Naive thymus-derived CD4-positive, alpha-beta T cell (primary cell): ENCODE measurements at regions not wholly inside any gene's neighbourhood (a gene's known extent, or its start where the extent isn't known, plus 50 kb on each side); places are given as distances from the start of the nearest gene placed in this dataset.

ENCODE experiments used
- ATAC-seq: fragments of 150-1000 bp; cut with Tn5 transposase; 2 replicates; pipeline ENCODE4 v1.10.0; 2021; ENCODE audit warnings: mild to moderate bottlenecking, moderate library complexity
- CTCF ChIA-PET: fragments of 350-600 bp; sonication (Branson Sonifier 250); formaldehyde crosslinking; loops from one replicate; lab custom pipeline; 2021; ENCODE audit warnings: antibody characterized with exemption; lab: Charles Lee
- POLR2A ChIA-PET: fragments of 350-600 bp; sonication (Branson Sonifier 250); formaldehyde crosslinking; loops from one replicate; lab custom pipeline; 2021; ENCODE audit warnings: antibody characterized with exemption, inconsistent platforms; lab: Charles Lee
- DNase-seq, 9 donors: peaks; one replicate each; pipeline versions ENCODE4 v3.0.0 to v3.0.0-alpha.2; 2020 to 2022; ENCODE audit warnings: mixed read lengths in 1 of 9
- H3K27ac ChIP-seq: one replicate; pipeline ENCODE4 v1.7.0; 2013; ENCODE audit warnings: mild to moderate bottlenecking, low read depth, low read length, moderate library complexity
- H3K27me3 ChIP-seq, 2 donors: one replicate each; pipeline ENCODE4 v1.7.0; 2013; ENCODE audit warnings: low read length in 2 of 2, mild to moderate bottlenecking in 2 of 2, moderate library complexity in 2 of 2; ENCODE audit not compliant: control insufficient read depth in 2 of 2, insufficient read depth in 2 of 2
- H3K36me3 ChIP-seq, 3 experiments: 1 replicate in 2 of 3; 2 replicates in 1 of 3; pipeline ENCODE4 v1.7.0; 2013; ENCODE audit warnings: low read length in 3 of 3, mild to moderate bottlenecking in 3 of 3, moderate library complexity in 1 of 3; ENCODE audit not compliant: insufficient read depth in 3 of 3, control insufficient read depth in 2 of 3
- H3K4me1 ChIP-seq, 2 donors: one replicate each; pipeline ENCODE4 v1.7.0; 2013; ENCODE audit warnings: low read length in 2 of 2, mild to moderate bottlenecking in 2 of 2, moderate library complexity in 1 of 2; ENCODE audit not compliant: control insufficient read depth in 2 of 2, insufficient read depth in 2 of 2
- H3K4me3 ChIP-seq: 2 replicates; pipeline ENCODE4 v1.7.0; 2013; ENCODE audit warnings: mild to moderate bottlenecking, low read length
- H3K9me3 ChIP-seq, 3 experiments: 1 replicate in 2 of 3; 2 replicates in 1 of 3; pipeline ENCODE4 v1.7.0; 2013; ENCODE audit warnings: low read length in 3 of 3; ENCODE audit not compliant: control insufficient read depth in 2 of 3
- H3K27ac Mint-ChIP-seq, 9 donors: one replicate each; pipeline ENCODE4 v1.8.0; 2020 to 2022; ENCODE audit warnings: mixed read lengths in 9 of 9, mild to moderate bottlenecking in 8 of 9, moderate library complexity in 5 of 9, inconsistent platforms in 2 of 9
- H3K27me3 Mint-ChIP-seq, 5 donors: one replicate each; pipeline ENCODE4 v1.8.0; 2021 to 2022; ENCODE audit warnings: mixed read lengths in 5 of 5, mild to moderate bottlenecking in 1 of 5
- H3K36me3 Mint-ChIP-seq, 5 donors: one replicate each; pipeline ENCODE4 v1.8.0; 2020 to 2022; ENCODE audit warnings: mixed read lengths in 5 of 5, mild to moderate bottlenecking in 3 of 5, inconsistent platforms in 1 of 5
- H3K4me1 Mint-ChIP-seq, 7 donors: one replicate each; pipeline ENCODE4 v1.8.0; 2020 to 2022; ENCODE audit warnings: mixed read lengths in 7 of 7, mild to moderate bottlenecking in 3 of 7, inconsistent platforms in 1 of 7
- H3K4me3 Mint-ChIP-seq, 10 donors: one replicate each; pipeline ENCODE4 v1.8.0; 2020 to 2022; ENCODE audit warnings: mild to moderate bottlenecking in 10 of 10, mixed read lengths in 10 of 10, moderate library complexity in 6 of 10, inconsistent platforms in 2 of 10
- H3K9me3 Mint-ChIP-seq, 11 donors: one replicate each; pipeline ENCODE4 v1.8.0; 2020 to 2022; ENCODE audit warnings: mixed read lengths in 11 of 11, mild to moderate bottlenecking in 4 of 11, inconsistent platforms in 1 of 11, moderate library complexity in 1 of 11
- intact Hi-C, 2 donors: fragments of 100-400 bp; cut with micrococcal nuclease; formaldehyde crosslinking; loops; one replicate each; pipeline ENCODE4 v1.15.1; 2023

DNA sequence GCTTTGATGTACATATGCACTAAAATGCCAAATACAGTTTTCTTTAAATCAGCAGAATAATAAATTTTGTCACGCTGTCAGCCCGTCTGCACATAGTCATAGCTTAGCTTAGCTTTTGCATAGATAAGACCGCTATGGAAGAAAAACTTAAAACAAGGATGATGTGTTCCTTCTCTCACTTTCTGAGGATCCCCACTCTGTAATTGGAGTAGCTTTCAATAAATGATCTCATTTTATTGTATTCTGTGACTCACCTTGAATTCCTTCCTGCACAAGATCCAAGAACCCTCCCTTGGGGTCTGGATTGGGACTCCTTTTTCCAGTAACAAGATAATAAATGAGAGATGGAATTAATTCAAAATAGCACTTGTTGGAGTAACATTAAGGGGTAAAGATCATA, 186.2 kb downstream of the CDH26 start:
- no peak overlapping the region for H3K4me3 Mint-ChIP-seq
- no peaks in the 10 kb centered on the region for H3K36me3 Mint-ChIP-seq

GRCh38 chr20:60144974-60145527, 186.8 kb downstream of the CDH26 start:
- H3K36me3 ChIP-seq = no peaks in the 10 kb centered on the region
- no peaks in the 10 kb centered on the region for H3K4me1 ChIP-seq
- H3K4me3 Mint-ChIP-seq = no peak overlapping the region
- peaks cover 0 to 7% (median 0%) of the 10 kb centered on the region in 7 donors for H3K4me1 Mint-ChIP-seq
- no peak overlapping the region for H3K27ac ChIP-seq
- ChIA-PET CTCF (no interaction called here), POLR2A (no interaction called here)
- intact Hi-C loops = no loop called here
- no peak for DNase-seq
- H3K36me3 Mint-ChIP-seq = no peaks in the 10 kb centered on the region
- H3K9me3 ChIP-seq = no peaks in the 10 kb centered on the region
- peaks cover 0 to 8% (median 0%) of the 10 kb centered on the region in 5 donors for H3K27me3 Mint-ChIP-seq
- H3K9me3 Mint-ChIP-seq = peaks cover 0 to 1% (median 0%) of the 10 kb centered on the region in 11 donors
- no peak overlapping the region for H3K27ac Mint-ChIP-seq
- no peak for ATAC-seq
- H3K4me3 ChIP-seq = no peak overlapping the region
- H3K27me3 ChIP-seq = no peaks in the 10 kb centered on the region

More for the DNA sequence above, 186.2 kb downstream of the CDH26 start:
- Mint-ChIP-seq H3K27ac (no peak overlapping the region), H3K9me3 (peaks cover 0 to 1% (median 0%) of the 10 kb centered on the region in 11 donors), H3K27me3 (peaks cover 0 to 8% (median 0%) of the 10 kb centered on the region in 5 donors), H3K4me1 (peaks cover 0 to 7% (median under 1%) of the 10 kb centered on the region in 7 donors)
- DNase-seq (no peak), ATAC-seq (no peak)
- H3K4me1 ChIP-seq = no peaks in the 10 kb centered on the region
- no peaks in the 10 kb centered on the region for H3K9me3 ChIP-seq
- POLR2A ChIA-PET = no interaction called here
- H3K27me3 ChIP-seq = no peaks in the 10 kb centered on the region
- H3K4me3 ChIP-seq = no peak overlapping the region
- H3K36me3 ChIP-seq = no peaks in the 10 kb centered on the region
- intact Hi-C loops = no loop called here
- no peak overlapping the region for H3K27ac ChIP-seq
- CTCF ChIA-PET = no interaction called here

DNA sequence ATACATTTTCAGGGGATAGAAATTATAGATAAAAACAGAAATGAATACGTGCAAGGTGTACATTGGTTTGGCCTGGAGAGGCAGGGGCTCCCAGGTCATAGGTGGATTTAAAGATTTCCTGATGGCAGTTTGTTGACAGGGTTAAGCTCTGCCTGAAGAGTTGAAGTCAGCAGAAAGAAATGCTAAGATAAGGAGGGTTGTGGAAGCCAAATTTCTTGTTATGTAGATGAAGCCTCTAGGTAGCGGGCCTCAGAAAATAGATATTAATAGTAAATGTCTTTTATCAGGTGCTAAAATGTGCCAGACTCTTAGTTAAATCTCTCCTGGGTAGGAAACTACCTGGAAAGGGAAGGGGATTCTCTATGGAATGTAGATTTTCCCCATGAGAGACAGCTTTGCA, 188.8 kb downstream of the CDH26 start:
- intact Hi-C loops = no loop called here
- Mint-ChIP-seq H3K36me3 (no peaks in the 10 kb centered on the region), H3K27ac (no peak overlapping the region), H3K9me3 (peaks cover 0 to 1% (median 0%) of the 10 kb centered on the region in 11 donors), H3K27me3 (peaks cover 0 to 8% (median 0%) of the 10 kb centered on the region in 5 donors), H3K4me1 (peaks cover 0 to 7% (median 0%) of the 10 kb centered on the region in 7 donors), H3K4me3 (no peak overlapping the region)
- Histone ChIP-seq H3K9me3 (no peaks in the 10 kb centered on the region), H3K4me3 (no peak overlapping the region), H3K27me3 (no peaks in the 10 kb centered on the region), H3K36me3 (no peaks in the 10 kb centered on the region), H3K27ac (no peak overlapping the region), H3K4me1 (no peaks in the 10 kb centered on the region)
- CTCF ChIA-PET = no interaction called here
- no peak for DNase-seq
- no peak for ATAC-seq
- POLR2A ChIA-PET = no interaction called here

- H3K4me1 ChIP-seq = no peaks in the 10 kb centered on the region
- ChIA-PET CTCF (no interaction called here), POLR2A (no interaction called here)
- Mint-ChIP-seq H3K27ac (no peak overlapping the region), H3K27me3 (peaks cover 0 to 8% (median 0%) of the 10 kb centered on the region in 5 donors), H3K9me3 (peaks cover 0 to 1% (median 0%) of the 10 kb centered on the region in 11 donors), H3K4me3 (no peak overlapping the region), H3K36me3 (no peaks in the 10 kb centered on the region), H3K4me1 (peaks cover 0 to 7% (median 0%) of the 10 kb centered on the region in 7 donors)
- no peak for DNase-seq
- no peak for ATAC-seq
- H3K27me3 ChIP-seq = no peaks in the 10 kb centered on the region
- no peak overlapping the region for H3K27ac ChIP-seq
- no peak overlapping the region for H3K4me3 ChIP-seq
- H3K36me3 ChIP-seq = no peaks in the 10 kb centered on the region
- no peaks in the 10 kb centered on the region for H3K9me3 ChIP-seq
- intact Hi-C loops = no loop called here
These were observed 190.7 kb downstream of the CDH26 start for GRCh38 chr20:60148885-60149284.

DNA sequence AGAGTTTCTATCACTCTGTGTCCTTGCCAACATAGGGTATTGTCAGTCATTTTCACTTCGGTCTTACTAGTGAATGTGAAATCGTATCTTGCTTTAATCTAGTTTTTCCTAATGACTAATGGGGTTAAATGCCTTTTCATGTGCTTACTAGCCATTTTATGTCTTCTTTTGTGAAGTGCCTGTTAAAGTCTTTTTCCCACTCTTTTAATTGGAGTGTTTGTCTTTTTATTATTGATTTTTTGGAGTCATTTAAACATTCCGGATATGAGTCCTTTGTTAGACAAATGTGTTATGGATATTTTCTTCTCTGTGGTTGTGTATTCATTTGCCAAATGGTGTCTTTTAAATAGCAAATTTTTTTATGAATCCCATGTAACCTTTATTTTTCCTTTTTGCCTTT, 194.6 kb downstream of the CDH26 start:
- Mint-ChIP-seq H3K36me3 (peaks cover 0 to 6% (median 0%) of the 10 kb centered on the region in 5 donors), H3K4me1 (no peaks in the 10 kb centered on the region), H3K4me3 (no peak overlapping the region), H3K27me3 (peaks cover 0 to 13% (median 0%) of the 10 kb centered on the region in 5 donors), H3K27ac (no peak overlapping the region), H3K9me3 (peaks cover 0 to 6% (median 0%) of the 10 kb centered on the region in 11 donors)
- intact Hi-C loops = no loop called here
- H3K9me3 ChIP-seq = no peaks in the 10 kb centered on the region
- ChIA-PET POLR2A (no interaction called here), CTCF (no interaction called here)
- H3K4me1 ChIP-seq = no peaks in the 10 kb centered on the region
- H3K27ac ChIP-seq = no peak overlapping the region
- H3K36me3 ChIP-seq = no peaks in the 10 kb centered on the region
- no peaks in the 10 kb centered on the region for H3K27me3 ChIP-seq
- H3K4me3 ChIP-seq = no peak overlapping the region
- ATAC-seq (no peak), DNase-seq (no peak)

DNA sequence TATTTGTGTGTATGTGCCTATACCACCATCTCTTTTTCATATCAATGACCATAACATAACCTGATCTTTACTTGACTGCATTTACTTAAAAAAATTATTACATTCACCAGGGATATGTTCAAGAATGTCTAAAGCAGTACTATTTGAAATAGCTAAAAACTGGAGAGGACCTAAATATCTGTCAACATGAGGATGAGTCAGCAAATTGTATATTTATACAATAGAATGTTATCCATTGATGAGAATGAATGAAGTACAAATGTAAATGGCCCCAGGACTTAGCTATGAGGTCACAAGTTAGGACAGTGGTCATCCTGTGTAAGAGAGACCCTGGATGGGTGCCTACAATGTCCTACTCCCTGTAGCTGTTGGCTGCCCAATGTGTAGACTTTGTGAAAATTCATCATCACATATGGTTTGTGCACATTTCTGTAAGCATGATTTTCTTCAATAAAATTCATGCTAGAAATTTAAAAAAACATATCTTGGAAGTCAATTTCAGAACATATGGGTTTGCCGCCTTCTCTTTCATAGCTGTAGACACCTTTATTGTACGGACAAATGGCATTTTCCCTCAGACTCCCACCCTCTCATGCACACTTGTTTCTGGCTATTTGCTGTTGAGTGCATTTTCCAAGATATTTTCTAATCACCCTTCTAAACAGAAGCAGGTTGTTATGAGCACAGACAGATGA, 202.4 kb downstream of the CDH26 start:
- ChIA-PET CTCF (no interaction called here), POLR2A (interaction anchor here (0.7 kb wide), 1 partner anchor 306 kb away, joined by 3 read pairs; no protein-coding TSS in a partner anchor)
- Histone ChIP-seq H3K4me1 (no peaks in the 10 kb centered on the region), H3K4me3 (no peak overlapping the region), H3K27me3 (no peaks in the 10 kb centered on the region), H3K36me3 (no peaks in the 10 kb centered on the region), H3K27ac (no peak overlapping the region), H3K9me3 (no peaks in the 10 kb centered on the region)
- no peak overlapping the region for H3K27ac Mint-ChIP-seq
- H3K9me3 Mint-ChIP-seq = peaks cover 0 to 12% (median 3%) of the 10 kb centered on the region in 11 donors
- H3K27me3 Mint-ChIP-seq = peaks cover 3 to 33% (median 6%) of the 10 kb centered on the region in 5 donors
- intact Hi-C loops = no loop called here
- DNase-seq = no peak
- no peak for ATAC-seq
- no peak overlapping the region for H3K4me3 Mint-ChIP-seq
- H3K36me3 Mint-ChIP-seq = peaks cover 0 to 6% (median 0%) of the 10 kb centered on the region in 5 donors
- H3K4me1 Mint-ChIP-seq = no peaks in the 10 kb centered on the region

DNA sequence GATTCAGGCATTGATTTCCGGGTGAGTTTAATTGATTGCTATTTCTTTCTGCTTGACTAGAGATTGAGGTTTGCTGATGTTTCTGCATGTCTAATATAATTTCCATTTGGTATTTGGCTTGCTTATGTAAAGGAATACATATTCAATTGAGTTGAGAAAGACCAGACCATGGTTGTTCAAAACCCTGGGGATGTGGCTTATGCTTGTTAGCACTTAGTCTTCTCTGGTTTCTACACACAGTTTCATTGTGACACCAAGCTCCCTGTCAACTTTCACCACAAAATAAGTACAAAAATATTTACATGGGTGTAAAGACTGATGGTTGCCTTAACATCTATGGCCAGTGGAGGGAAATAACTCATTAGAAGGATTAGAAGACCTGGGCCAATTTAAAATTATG, 209.6 kb downstream of the CDH26 start:
- Mint-ChIP-seq H3K4me3 (no peak overlapping the region), H3K27ac (no peak overlapping the region), H3K36me3 (no peaks in the 10 kb centered on the region), H3K27me3 (peaks cover 0 to 13% (median 0%) of the 10 kb centered on the region in 5 donors), H3K9me3 (no peaks in the 10 kb centered on the region), H3K4me1 (peaks cover 0 to 20% (median 0%) of the 10 kb centered on the region in 7 donors)
- ATAC-seq (no peak), DNase-seq (no peak)
- Histone ChIP-seq H3K4me1 (no peaks in the 10 kb centered on the region), H3K27ac (no peak overlapping the region), H3K9me3 (no peaks in the 10 kb centered on the region), H3K36me3 (no peaks in the 10 kb centered on the region), H3K4me3 (no peak overlapping the region), H3K27me3 (no peaks in the 10 kb centered on the region)
- CTCF ChIA-PET = no interaction called here
- POLR2A ChIA-PET = no interaction called here
- intact Hi-C loops = no loop called here
